K562 (cell line): ENCODE measurements at regions not wholly inside any gene's neighbourhood (a gene's known extent, or its start where the extent isn't known, plus 50 kb on each side); places are given as distances from the start of the nearest gene placed in this dataset.

Experiments used
- ATAC-seq: fragments of 200-7000 bp; cut with Tn5 transposase; 3 replicates; pipeline ENCODE4 v1.9.1; 2020; ENCODE audit warnings: moderate library complexity
- BruUV-seq: library from RNA; stranded (reverse); fragments of 400-500 nt; replicated peaks from 2 replicates; lab custom pipeline; 2021; lab: Mats Ljungman, UMichigan
- CTCF ChIA-PET: fragments of 300-600 bp; formaldehyde crosslinking; extraction: SDS; loops from one replicate; lab custom pipeline; 2021; ENCODE audit warnings: low intra/inter-chr PET ratio; lab: Yijun Ruan, JAX
- POLR2A ChIA-PET: fragments of 300-600, 350-650 bp; sonication (Branson Sonifier 250); formaldehyde crosslinking; extraction: SDS; loops from one replicate; lab custom pipeline; 2021; ENCODE audit warnings: antibody characterized with exemption, inconsistent platforms; lab: Yijun Ruan, JAX
- DNase-seq, 4 experiments: peaks; one replicate each; pipeline versions ENCODE4 v3.0.0 to v3.0.0-alpha.2; 2011 to 2018; ENCODE audit warnings: low spot score in 3 of 4, mixed read lengths in 3 of 4; ENCODE audit errors: extremely low read depth in 1 of 4
- FAIRE-seq: peaks from 2 replicates; lab custom pipeline; 2011; peaks lifted over from hg19 to GRCh38; lab: Jason Lieb, UNC
- H2AFZ ChIP-seq: 2 replicates; pipeline ENCODE4 v1.6.0; 2011; ENCODE audit warnings: low read depth, low read length, control low read depth, inconsistent platforms
- H3K27ac ChIP-seq: fragments of 200-600 bp; 3 replicates; pipeline ENCODE4 v1.8.0; 2011; ENCODE audit warnings: low read depth, mild to moderate bottlenecking, control low read depth, inconsistent platforms, low read length, moderate library complexity, mixed read lengths; ENCODE audit errors: extremely low read depth
- H3K27me3 ChIP-seq, 2 experiments: fragments of 300-600 bp in 1 of 2; 2 replicates in 1 of 2; 3 replicates in 1 of 2; pipeline versions ENCODE4 v1.6.0 to v1.8.0; 2011; ENCODE audit warnings: inconsistent platforms in 2 of 2, low read length in 2 of 2, mild to moderate bottlenecking in 1 of 2, mixed read lengths in 1 of 2, moderate library complexity in 1 of 2; ENCODE audit not compliant: control insufficient read depth in 2 of 2, insufficient read depth in 2 of 2
- H3K36me3 ChIP-seq: fragments of 300-600 bp; 3 replicates; pipeline ENCODE4 v1.8.0; 2011; ENCODE audit warnings: mild to moderate bottlenecking, low read length, inconsistent platforms; ENCODE audit not compliant: control insufficient read depth, insufficient read depth
- H3K4me1 ChIP-seq, 2 experiments: fragments of 200-600 bp in 1 of 2; replicated peaks in 1 of 2; 2 replicates in 1 of 2; 3 replicates in 1 of 2; pipeline versions ENCODE4 v1.5.1 to v1.8.0; 2011; ENCODE audit warnings: inconsistent platforms in 2 of 2, low read length in 2 of 2, mild to moderate bottlenecking in 1 of 2, mixed read lengths in 1 of 2, moderate library complexity in 1 of 2; ENCODE audit not compliant: control insufficient read depth in 2 of 2, insufficient read depth in 2 of 2
- H3K4me2 ChIP-seq: 2 replicates; pipeline ENCODE4 v1.6.1; 2011; ENCODE audit warnings: low read length, control low read depth, inconsistent platforms, mixed read lengths; ENCODE audit not compliant: insufficient read depth
- H3K4me3 ChIP-seq: fragments of 200-600 bp; sonication (generic), shearing (Covaris generic); 2 replicates; pipeline ENCODE4 v1.5.1; 2016; ENCODE audit warnings: control low read depth, inconsistent platforms
- H3K79me2 ChIP-seq: fragments of 200-600 bp; 3 replicates; pipeline ENCODE4 v1.8.0; 2011; ENCODE audit warnings: low read length, inconsistent platforms; ENCODE audit not compliant: control insufficient read depth, insufficient read depth
- H3K9ac ChIP-seq, 2 experiments: 2 replicates each; pipeline versions ENCODE4 v1.6.0 to v1.6.1; 2011; ENCODE audit warnings: low read depth in 2 of 2, low read length in 2 of 2, control low read depth in 1 of 2, inconsistent platforms in 1 of 2, mild to moderate bottlenecking in 1 of 2, mixed read lengths in 1 of 2; ENCODE audit not compliant: insufficient read depth in 1 of 2
- H3K9me1 ChIP-seq: one replicate; pipeline ENCODE4 v1.6.0; 2011; ENCODE audit warnings: inconsistent platforms, mild to moderate bottlenecking, low read length, moderate library complexity; ENCODE audit not compliant: control insufficient read depth, insufficient read depth
- H3K9me3 ChIP-seq: replicated peaks from 2 replicates; pipeline ENCODE4 v1.5.1; 2011; ENCODE audit warnings: low read depth, low read length, inconsistent platforms; ENCODE audit not compliant: control insufficient read depth, insufficient read depth
- H4K20me1 ChIP-seq: replicated peaks from 2 replicates; pipeline ENCODE4 v1.6.1; 2011; ENCODE audit warnings: low read length, inconsistent platforms, mixed read lengths; ENCODE audit not compliant: control insufficient read depth, insufficient read depth
- EP300 ChIP-seq: IDR thresholded peaks from 2 replicates; pipeline ENCODE4 v1.6.1; 2012; ENCODE audit warnings: low read length, improper control_type of control experiment
- SLC30A9 ChIP-seq: fragments of 250-450 bp; sonication (Bioruptor Pico); IDR thresholded peaks from 2 replicates; pipeline ENCODE4 v1.8.0; 2022; ENCODE audit warnings: mild to moderate bottlenecking, moderate library complexity
- TAF15 ChIP-seq: fragments of 200-400 bp; formaldehyde crosslinking; IDR thresholded peaks from 2 replicates; pipeline ENCODE4 v1.6.1; 2017; ENCODE audit warnings: mild to moderate bottlenecking, low read depth, low read length, moderate library complexity
- TEAD1 ChIP-seq, 2 experiments: fragments of 450-650 bp in 1 of 2; sonication (generic) in 1 of 2; formaldehyde crosslinking; IDR thresholded peaks; 2 replicates each; pipeline versions ENCODE4 v1.4.0 to v1.8.0; 2020 to 2022; ENCODE audit warnings: mild to moderate bottlenecking in 2 of 2, missing genetic modification reagents in 1 of 2
- ZNF3 ChIP-seq: fragments of 250-450 bp; sonication (Bioruptor Pico); IDR thresholded peaks from 2 replicates; pipeline ENCODE4 v1.5.0; 2021; ENCODE audit warnings: mild to moderate bottlenecking, moderate library complexity
- ZNF717 ChIP-seq: fragments of 250-450 bp; sonication (Bioruptor Pico); IDR thresholded peaks from 2 replicates; pipeline ENCODE4 v1.5.0; 2021
- ZNF785 ChIP-seq: fragments of 250-450 bp; sonication (Bioruptor Pico); IDR thresholded peaks from 2 replicates; pipeline ENCODE4 v1.4.0; 2020; ENCODE audit warnings: mild to moderate bottlenecking
- WGBS: fragments of 100-300 bp; shearing (Covaris generic); methylation state at CpG from one replicate; pipeline ENCODE4 v1.1.6; 2016; ENCODE audit warnings: low coverage, mixed read lengths; ENCODE audit not compliant: insufficient coverage; ENCODE audit errors: missing lambda C conversion rate; 5-methylcytosine and 5-hydroxymethylcytosine counted together
- in situ Hi-C: fragments of 300-500 bp; cut with MboI; formaldehyde crosslinking; loops from 4 replicates; pipeline ENCODE4 v1.15.0; 2018; ENCODE audit warnings: inconsistent platforms, mixed read lengths
- intact Hi-C: fragments of 100-400 bp; cut with micrococcal nuclease; formaldehyde crosslinking; loops from 2 replicates; pipeline ENCODE4 v1.14.2; 2022
- TF ChIP-seq, protein P1 (sequence below): fragments of 450-650 bp; formaldehyde crosslinking; IDR thresholded peaks from 2 replicates; pipeline ENCODE4 v1.4.0; 2022; ENCODE audit warnings: mild to moderate bottlenecking, moderate library complexity
- TF ChIP-seq, protein P2 (sequence below): fragments of 450-650 bp; IDR thresholded peaks from 2 replicates; pipeline ENCODE4 v1.6.1; 2016; ENCODE audit warnings: low read depth, mild to moderate bottlenecking, moderate library complexity
- TF ChIP-seq, protein P3 (sequence below): fragments of 250-450 bp; sonication (Bioruptor Pico); IDR thresholded peaks from 2 replicates; pipeline ENCODE4 v1.8.0; 2022; ENCODE audit warnings: inconsistent platforms
- TF ChIP-seq, protein P4 (sequence below): sonication (generic); formaldehyde crosslinking; IDR thresholded peaks from 2 replicates; pipeline ENCODE4 v1.8.1; 2023; ENCODE audit warnings: mild to moderate bottlenecking, missing genetic modification reagents, moderate library complexity

DNA sequence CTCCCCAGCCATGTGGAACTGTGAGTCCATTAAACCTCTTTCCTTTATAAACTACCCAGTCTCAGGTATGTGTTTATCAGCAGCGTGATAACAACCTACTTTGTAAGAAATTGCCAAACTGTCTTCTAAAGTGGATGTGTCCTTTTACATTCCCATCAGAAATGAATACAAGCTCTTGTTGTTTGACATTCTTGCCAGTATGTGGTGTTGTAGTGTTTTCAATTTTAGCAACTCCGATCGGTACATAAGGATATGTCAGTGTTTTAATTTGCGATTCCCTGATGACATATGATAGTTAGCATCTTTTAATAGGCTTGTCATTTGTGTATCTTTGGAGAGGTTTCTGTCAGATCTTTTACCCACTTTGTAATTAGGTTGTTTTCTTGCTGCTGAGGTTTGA, 1156.3 kb upstream of the CRIM1 start:
- 3% methylated on average over 4 of the region's 4 CpGs for WGBS
- H3K79me2 ChIP-seq, result no peaks in the 10 kb centered on the region
- H4K20me1 ChIP-seq, result no peaks in the 10 kb centered on the region
- ChIA-PET POLR2A (no interaction called here), CTCF (no interaction called here)
- H3K4me2 ChIP-seq, result no peak overlapping the region
- no peak for DNase-seq
- no peaks in the 10 kb centered on the region for H3K9me3 ChIP-seq
- H3K9me1 ChIP-seq, result no peaks in the 10 kb centered on the region
- no peak overlapping the region for H3K4me3 ChIP-seq
- no peak overlapping the region for H3K27ac ChIP-seq
- ATAC-seq, result no peak
- no peak overlapping the region for H3K9ac ChIP-seq
- H2AFZ ChIP-seq, result no peak overlapping the region
- H3K36me3 ChIP-seq, result no peaks in the 10 kb centered on the region
- in situ Hi-C loops, result no loop called here
- TF ChIP-seq TEAD1 (CRISPR knock-in tag; IDR thresholded peaks at IDR 0.05), result no peak
- no TSS peak for BruUV-seq
- intact Hi-C loops, result no loop called here
- H3K27me3 ChIP-seq, result no peaks in the 10 kb centered on the region
- FAIRE-seq, result no peak
- no peaks in the 10 kb centered on the region for H3K4me1 ChIP-seq

DNA sequence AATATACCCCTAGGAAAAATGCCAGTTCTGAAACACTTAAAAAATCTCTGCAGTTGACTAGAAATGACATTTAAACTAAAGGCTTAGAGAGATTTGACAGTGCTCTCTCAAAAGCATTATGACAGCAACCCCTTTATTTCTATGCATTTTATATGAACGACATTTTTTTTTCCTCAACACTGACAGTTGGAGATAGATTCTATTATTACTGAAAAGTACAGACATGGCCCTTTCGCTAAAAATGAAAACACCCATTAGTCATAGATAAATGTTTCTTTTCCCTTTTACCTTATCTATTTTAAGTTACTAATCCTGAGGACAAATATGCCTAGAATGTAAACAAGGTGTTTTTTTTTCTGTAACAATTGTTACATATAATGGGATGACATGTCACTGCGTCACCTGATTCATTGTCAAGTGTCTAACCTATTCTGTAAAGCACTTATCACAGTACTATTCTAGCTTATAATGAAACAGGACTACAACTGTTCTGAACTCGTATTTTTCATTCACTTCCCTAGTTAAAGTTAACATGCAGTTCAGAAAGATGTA, 1169.6 kb upstream of the CRIM1 start:
- Histone ChIP-seq H3K9ac (no peak overlapping the region), H3K9me3 (no peaks in the 10 kb centered on the region), H3K9me1 (no peaks in the 10 kb centered on the region), H3K79me2 (no peaks in the 10 kb centered on the region), H3K4me2 (no peak overlapping the region), H3K36me3 (no peaks in the 10 kb centered on the region), H2AFZ (no peak overlapping the region), H3K27me3 (no peaks in the 10 kb centered on the region), H4K20me1 (no peaks in the 10 kb centered on the region), H3K4me1 (no peaks in the 10 kb centered on the region), H3K27ac (no peak overlapping the region), H3K4me3 (no peak overlapping the region)
- no TSS peak for BruUV-seq
- ChIA-PET POLR2A (no interaction called here), CTCF (no interaction called here)
- in situ Hi-C loops, result no loop called here
- DNase-seq (no peak), FAIRE-seq (no peak), ATAC-seq (no peak)
- 2% methylated on average over 4 of the region's 4 CpGs for WGBS
- intact Hi-C loops, result no loop called here
- no peak for TF ChIP-seq ZNF3 (CRISPR knock-in tag)
- TF ChIP-seq EP300, result no peak
- TF ChIP-seq, protein P1, sequence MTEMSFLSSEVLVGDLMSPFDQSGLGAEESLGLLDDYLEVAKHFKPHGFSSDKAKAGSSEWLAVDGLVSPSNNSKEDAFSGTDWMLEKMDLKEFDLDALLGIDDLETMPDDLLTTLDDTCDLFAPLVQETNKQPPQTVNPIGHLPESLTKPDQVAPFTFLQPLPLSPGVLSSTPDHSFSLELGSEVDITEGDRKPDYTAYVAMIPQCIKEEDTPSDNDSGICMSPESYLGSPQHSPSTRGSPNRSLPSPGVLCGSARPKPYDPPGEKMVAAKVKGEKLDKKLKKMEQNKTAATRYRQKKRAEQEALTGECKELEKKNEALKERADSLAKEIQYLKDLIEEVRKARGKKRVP (CRISPR knock-in tag), result no peak
- no peak for TF ChIP-seq ZNF785 (CRISPR knock-in tag)
- TF ChIP-seq ZNF717, result no peak
- TF ChIP-seq, protein P2, sequence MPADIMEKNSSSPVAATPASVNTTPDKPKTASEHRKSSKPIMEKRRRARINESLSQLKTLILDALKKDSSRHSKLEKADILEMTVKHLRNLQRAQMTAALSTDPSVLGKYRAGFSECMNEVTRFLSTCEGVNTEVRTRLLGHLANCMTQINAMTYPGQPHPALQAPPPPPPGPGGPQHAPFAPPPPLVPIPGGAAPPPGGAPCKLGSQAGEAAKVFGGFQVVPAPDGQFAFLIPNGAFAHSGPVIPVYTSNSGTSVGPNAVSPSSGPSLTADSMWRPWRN, result no peak
- no peak for TF ChIP-seq SLC30A9 (CRISPR knock-in tag)
- no peak for TF ChIP-seq TAF15
- TF ChIP-seq, protein P3, sequence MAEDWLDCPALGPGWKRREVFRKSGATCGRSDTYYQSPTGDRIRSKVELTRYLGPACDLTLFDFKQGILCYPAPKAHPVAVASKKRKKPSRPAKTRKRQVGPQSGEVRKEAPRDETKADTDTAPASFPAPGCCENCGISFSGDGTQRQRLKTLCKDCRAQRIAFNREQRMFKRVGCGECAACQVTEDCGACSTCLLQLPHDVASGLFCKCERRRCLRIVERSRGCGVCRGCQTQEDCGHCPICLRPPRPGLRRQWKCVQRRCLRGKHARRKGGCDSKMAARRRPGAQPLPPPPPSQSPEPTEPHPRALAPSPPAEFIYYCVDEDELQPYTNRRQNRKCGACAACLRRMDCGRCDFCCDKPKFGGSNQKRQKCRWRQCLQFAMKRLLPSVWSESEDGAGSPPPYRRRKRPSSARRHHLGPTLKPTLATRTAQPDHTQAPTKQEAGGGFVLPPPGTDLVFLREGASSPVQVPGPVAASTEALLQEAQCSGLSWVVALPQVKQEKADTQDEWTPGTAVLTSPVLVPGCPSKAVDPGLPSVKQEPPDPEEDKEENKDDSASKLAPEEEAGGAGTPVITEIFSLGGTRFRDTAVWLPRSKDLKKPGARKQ, result no peak
- TF ChIP-seq, protein P4, sequence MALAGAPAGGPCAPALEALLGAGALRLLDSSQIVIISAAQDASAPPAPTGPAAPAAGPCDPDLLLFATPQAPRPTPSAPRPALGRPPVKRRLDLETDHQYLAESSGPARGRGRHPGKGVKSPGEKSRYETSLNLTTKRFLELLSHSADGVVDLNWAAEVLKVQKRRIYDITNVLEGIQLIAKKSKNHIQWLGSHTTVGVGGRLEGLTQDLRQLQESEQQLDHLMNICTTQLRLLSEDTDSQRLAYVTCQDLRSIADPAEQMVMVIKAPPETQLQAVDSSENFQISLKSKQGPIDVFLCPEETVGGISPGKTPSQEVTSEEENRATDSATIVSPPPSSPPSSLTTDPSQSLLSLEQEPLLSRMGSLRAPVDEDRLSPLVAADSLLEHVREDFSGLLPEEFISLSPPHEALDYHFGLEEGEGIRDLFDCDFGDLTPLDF (CRISPR knock-in tag), result no peak
